Activated CD4-positive, alpha-beta T cell treated with anti-CD3 and anti-CD28 coated beads, Interleukin-2, Interleukin-6, amounts not matched to agents 100 ng/mL and 50 ng/mL, durations not matched to agents 16 hours and 8 hours (primary cell): ENCODE measurements at regions not wholly inside any gene's neighbourhood (a gene's known extent, or its start where the extent isn't known, plus 50 kb on each side); places are given as distances from the start of the nearest gene placed in this dataset.
A peak's percentile ranks its signal among the peaks of the same experiment; 100 is the strongest.

ENCODE experiments used
- DNase-seq: peaks from one replicate; pipeline ENCODE4 v3.0.0-alpha.2; 2020

DNA sequence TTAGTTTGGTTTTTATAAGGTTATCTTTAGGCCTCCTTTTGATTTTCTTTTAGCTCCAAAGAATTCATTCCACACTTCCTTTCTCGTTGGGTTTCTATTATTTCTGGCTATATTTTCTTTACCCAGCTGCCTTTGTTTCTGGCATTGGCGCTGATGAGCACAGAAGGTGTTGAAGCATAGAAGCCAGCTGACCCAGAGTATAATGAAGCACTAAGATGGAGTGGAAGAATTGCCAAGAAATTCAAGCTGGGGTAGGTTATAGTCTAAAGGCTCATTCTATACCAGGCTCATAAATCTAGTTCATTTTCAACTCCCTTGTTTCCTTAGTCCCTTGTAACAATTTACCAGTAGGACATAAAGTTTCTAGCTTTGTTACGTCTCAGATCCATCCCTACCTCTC lies 169.5 kb downstream of the HRH4 start:
- DNase-seq, result no peak

DNA sequence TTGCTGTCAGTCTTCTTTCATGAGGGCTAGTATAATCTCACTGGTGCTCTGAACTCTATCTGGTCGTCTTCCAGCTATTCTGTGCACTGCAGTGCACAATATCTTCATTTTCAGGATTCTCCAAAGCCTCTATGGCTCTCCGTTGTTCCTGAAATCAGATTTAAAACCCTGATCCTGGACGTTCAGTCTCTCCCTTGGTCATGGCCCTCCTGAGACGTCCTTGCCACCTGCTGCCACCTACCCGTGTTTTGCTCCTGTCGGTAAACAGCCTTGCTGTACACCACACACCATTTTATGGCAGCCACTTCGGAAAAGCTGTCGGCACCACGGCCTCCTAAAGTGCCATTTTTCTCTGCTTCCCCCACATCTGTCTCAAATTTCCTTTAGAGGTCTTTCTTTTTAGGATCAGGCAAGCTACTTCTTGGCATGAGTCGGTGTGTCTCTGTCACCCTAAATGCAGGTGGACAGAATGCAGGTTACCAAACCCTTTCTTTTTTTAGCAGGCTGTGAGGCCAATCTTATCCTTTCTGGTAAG lies 170.0 kb downstream of the HRH4 start:
- DNase-seq, result no peak

DNA sequence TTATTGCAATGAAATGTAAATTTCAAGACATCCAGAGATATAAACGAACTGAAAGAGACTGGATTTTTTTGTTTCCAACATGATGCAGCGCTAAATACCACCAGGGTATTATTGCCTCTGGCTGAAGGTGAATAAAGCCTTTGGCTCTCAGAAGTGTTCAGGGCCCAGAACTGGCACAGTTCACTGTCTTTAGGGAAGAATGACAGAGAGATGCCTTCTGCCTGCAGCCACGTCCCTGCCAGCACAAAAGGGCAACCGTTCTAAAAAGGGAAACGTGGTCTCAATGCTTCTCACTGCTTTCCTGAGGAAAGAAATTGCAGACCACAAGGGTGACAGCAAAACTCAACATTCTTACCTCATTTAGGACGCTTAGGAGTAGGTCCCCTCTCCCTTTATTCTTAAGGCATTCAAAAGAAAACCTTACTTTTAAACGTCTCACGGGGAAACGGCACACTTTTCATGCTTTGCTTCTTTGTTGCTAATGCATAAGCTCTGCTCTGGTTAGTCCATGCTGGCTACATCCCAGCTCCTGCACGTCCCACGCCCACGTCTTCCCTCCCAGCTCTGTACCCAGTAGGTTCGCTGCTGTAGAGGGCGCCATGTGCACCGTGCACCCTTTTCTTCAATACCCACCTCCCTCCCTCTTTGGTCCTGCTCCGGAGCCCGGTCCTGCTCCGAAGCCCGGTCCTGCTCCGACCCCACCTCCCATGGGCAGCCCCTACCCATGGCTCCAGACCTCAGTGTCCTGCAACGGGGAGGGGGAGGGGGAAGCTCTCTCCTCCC lies 171.0 kb downstream of the HRH4 start:
- no peak for DNase-seq

DNA sequence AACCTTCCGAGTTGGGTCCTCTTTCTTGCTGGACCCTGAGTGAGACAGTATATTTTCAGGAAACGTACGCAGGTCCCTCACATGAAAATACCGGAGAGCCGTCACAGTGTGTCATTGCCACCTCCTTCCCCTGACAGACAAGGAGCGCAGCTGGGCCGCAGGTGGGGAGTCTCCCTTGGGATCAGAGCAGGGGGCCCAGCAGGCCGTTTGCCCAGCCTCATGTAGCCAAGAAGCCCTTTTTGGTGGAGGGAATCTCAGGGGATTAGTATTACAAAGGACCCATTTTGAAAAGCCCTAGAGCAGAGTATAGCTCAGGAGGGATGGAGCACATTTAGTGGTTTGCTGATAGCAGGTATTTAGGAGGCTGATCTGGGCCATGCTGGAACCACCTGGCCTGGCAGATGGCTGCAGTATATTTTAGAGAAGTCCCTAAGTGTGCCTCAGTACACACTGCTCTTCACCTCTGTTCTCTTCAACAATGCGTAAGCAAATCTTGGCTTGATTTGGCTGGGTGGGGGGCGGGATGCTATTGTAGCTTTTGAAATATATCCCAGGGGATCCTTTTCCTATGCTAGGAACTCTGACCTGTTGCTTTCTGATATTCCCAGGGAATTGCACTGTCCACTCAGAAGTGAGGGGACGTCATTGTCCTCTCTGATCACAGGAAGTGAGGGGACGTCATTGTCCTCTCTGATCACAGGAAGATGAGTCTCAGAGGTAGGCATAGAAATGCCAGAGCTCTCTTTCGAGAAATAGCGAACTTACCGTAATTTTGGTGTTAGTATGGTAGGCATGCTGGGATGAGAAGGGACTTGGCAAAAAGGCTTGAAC lies 171.9 kb downstream of the HRH4 start:
- no peak for DNase-seq

DNA sequence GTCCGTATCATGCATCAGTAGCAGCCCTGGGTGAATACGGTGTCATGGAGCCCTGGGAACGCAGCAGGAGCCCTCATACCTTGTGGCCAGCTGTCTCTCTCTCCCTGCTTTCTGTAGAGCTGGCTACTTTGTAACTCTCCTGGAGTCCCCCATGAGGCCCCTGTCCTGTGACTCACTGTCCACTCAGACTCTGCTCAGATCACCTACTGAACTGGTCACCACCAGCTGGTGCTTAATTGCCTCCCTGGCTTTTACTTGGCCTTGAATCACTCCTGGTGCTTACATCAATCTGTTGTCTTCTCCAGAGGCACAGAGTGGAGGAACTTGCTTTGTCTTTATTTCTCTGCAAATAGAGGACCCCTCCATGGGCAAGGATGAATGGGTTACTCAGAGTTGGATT lies 172.7 kb downstream of the HRH4 start:
- no peak for DNase-seq

DNA sequence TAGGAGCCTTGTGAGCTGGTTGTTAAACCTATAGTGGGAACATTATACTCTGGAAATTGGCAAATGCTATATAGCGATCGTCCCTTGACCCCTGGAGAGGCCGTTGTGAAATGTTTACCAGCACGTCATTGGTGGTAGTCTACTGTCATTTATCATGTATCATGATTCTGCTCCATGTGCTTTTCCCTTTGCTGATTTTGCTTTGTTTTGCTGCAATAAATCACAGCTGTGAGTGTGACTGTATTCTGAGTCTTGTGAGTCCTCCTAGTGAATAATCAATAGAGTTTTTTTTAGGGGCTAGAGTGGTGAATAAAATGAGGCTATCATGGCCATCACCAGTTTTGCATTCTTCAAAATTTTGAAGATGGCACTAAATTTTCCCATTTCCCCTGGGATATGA lies 189.1 kb downstream of the HRH4 start:
- no peak for DNase-seq

GRCh38 chr18:24651434-24651833 lies 191.0 kb downstream of the HRH4 start:
- no peak for DNase-seq

- DNase-seq, result no peak
Observed at GRCh38 chr18:24656050-24656449, 195.6 kb downstream of the HRH4 start.

GRCh38 chr18:24656551-24657443 lies 196.4 kb downstream of the HRH4 start:
- DNase-seq, result no peak

DNA sequence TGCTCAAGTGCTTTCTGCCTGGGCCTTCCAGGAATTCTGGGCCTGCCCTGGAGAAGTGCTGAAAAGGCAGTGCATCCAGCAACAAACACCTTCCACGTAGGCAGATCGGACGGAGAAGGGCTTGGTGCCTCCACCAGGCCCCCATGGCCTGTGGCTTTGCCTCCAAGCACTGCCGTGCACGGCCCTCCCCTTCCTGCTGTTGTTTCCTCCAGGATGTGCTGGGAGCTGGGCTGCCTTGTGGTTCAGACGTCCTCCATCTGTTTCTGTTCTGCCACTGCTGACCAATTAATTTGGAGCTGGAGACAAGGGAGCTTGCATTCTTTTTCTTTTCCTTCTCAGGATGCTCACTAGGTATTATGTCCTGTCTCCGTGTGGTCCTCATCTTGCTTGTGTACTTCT lies 197.0 kb downstream of the HRH4 start:
- DNase-seq, result no peak

GRCh38 chr18:24658302-24658701 lies 197.9 kb downstream of the HRH4 start:
- no peak for DNase-seq

DNA sequence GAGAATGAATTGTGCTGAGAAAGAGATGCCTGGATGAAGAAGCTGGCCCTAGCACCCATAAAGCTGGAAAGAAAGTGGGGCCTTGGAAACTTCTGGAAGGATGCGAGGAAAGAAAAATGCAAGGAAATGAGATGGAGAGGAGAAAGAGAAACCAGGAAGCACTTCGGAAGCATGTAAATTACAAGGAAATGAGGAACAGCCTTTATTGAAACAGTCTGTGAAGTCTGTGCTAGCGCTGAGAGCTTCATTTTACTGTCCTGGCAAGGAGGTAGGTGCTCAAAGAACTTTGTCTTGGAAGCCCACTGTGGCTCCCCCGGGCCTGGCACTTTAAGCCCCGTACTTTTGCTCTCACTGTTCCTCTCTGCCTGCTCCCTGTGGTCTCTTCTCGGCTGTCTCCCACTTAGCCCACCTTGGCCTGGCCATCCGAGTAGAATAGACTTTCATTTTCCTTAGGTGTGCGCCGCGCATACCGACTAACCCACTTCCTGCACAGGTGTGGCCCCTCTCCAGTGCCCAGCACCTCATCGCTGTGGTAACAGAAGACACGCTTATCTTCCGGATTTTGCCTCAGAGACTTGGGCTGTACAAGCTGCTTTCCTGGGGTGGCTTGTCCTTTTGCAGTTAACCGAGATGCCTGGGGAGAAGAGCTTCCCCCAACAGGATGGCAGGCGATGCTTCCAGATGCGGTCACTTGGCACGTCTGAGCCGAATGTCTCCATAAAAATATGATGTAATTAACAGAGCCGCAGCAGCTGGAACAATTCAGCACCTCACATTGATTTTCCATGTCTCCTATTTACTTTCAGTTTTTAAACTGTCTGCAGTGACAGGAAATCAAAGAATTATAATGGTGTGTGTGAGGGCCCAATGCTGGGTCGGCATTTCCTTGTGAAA lies 199.6 kb downstream of the HRH4 start:
- peak; percentile 14 for DNase-seq

- DNase-seq, result no peak
Observed at GRCh38 chr18:24660956-24661355, 200.5 kb downstream of the HRH4 start.

- DNase-seq, result no peak
Observed at GRCh38 chr18:24662412-24662821, 202.0 kb downstream of the HRH4 start.

DNA sequence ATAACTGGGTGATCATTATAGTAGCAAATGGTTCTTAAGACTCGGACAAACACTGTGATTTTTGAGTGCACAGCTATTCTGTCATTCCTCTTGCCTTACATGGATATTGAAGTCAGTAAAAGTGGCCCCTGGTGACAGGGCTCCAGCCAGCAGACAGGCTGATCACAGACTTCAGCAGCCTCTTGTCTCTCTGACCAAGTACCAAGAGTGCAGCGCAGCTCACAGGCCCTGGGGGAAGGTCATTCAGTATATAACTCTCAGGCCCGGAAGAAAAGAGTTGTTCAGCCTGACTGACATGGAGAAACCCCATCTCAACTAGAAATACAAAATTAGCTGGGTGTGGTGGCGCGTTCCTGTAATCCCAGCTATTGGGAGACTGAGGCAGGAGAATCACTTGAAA lies 202.6 kb downstream of the HRH4 start:
- no peak for DNase-seq

DNA sequence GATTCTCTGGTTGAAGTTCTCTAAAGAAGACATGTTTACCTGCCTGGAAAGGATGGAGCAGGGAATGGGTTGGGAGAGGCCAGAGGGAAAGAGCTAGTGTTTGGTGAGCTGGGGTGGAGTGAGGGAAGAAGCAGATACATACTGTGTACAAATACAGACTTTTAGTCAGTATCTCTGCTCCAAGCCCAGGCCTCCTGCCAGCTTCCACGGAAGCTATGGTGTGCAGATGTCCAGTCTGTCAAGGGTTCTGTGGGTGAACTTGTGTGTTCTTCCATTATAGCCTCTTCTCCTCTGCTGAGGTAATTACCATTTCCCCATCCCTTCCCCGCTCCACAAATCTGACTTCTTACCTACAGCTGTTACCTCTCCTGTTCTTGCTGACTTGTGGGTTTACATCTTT lies 208.6 kb downstream of the HRH4 start:
- DNase-seq, result no peak

DNA sequence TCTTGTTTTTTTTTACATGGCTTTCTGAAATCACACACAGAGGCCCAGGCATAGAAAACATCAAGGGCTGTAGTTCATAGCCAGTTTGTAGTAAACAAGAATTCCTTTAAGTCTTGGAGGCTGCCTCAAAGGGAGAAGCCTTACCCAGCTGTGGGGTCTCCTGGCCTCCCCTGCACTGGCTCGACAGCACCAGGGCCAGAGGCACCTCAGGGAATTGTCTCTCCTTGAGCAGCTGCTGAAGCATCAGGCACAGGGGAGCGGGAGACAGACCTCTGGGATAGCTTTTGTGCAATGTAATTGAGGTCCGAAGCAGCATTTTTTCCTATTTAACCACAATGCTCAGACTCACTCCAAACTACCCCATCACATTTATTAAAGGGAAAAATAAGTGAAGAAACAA lies 209.1 kb downstream of the HRH4 start:
- no peak for DNase-seq

- no peak for DNase-seq
Observed at GRCh38 chr18:24672165-24672941, 211.9 kb downstream of the HRH4 start.

DNA sequence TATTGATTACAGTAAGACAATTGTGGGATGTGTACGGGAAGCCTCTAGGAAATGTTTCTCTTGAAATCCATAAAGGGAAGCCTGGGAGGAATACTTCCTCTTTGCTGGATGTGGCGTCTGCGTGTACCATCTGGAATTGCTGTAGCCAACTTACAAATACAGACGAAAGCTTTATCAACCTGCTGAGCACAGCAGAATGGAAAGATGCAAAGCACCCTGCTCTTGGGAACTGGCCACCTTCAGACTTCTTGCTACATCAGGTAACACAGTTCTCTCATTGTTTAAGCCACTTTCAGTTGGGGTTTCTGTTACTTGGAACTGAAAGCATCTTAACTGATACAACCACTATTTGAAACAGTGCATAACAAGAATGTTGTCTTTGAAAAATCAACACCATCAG lies 213.8 kb downstream of the HRH4 start:
- no peak for DNase-seq

DNA sequence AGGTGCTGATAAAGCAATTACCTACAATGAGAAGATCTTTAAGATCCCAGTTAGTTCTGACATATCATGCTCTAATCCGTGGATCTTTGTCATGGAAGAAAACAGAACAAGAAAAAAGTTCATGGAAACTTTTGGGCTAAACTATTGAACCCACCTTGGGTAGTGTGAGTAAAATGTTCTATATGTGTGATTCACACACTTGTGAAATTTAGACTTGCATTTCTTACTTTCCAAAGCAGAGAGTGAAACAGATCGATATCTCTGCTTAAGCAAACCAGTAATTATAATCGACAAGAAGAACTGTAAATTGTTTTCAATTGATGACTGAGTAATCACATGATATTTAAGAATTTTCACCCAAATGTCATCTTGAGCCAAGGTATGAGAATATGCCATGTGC lies 214.2 kb downstream of the HRH4 start:
- DNase-seq, result no peak

- no peak for DNase-seq
Observed at GRCh38 chr18:24677011-24677410, 216.6 kb downstream of the HRH4 start.
